HCT116 (cell line): ENCODE measurements at regions not wholly inside any gene's neighbourhood (a gene's known extent, or its start where the extent isn't known, plus 50 kb on each side); places are given as distances from the start of the nearest gene placed in this dataset.

Experiments
- ATAC-seq: fragments of 200-7000 bp; cut with Tn5 transposase; 2 replicates; pipeline ENCODE4 v1.9.1; 2020; ENCODE audit warnings: mild to moderate bottlenecking, moderate library complexity
- BruUV-seq: library from RNA; stranded (reverse); fragments of 400-500 nt; replicated peaks from 2 replicates; lab custom pipeline; 2021; lab: Mats Ljungman, UMichigan
- CTCF ChIA-PET: fragments of 300-600 bp; sonication (Branson Sonifier 250); formaldehyde crosslinking; loops from one replicate; lab custom pipeline; 2021; ENCODE audit warnings: antibody characterized with exemption; lab: Charles Lee
- POLR2A ChIA-PET: fragments of 300-600, 350-600 bp; sonication (Branson Sonifier 250); formaldehyde crosslinking; loops from one replicate; lab custom pipeline; 2021; ENCODE audit warnings: antibody characterized with exemption; lab: Charles Lee
- RAD21 ChIA-PET, 2 experiments: fragments of 300-600 bp; sonication (Branson Sonifier 250); formaldehyde crosslinking; loops; one replicate each; lab custom pipeline; 2023; ENCODE audit warnings: low total read pairs in 2 of 2; ENCODE audit not compliant: uncharacterized antibody in 2 of 2, unreplicated experiment in 2 of 2, low non-redundant PET in 1 of 2; lab: Charles Lee
- DNase-seq: peaks from one replicate; pipeline ENCODE4 v3.0.0-alpha.2; 2010; ENCODE audit warnings: low read depth, low spot score
- H2AFZ ChIP-seq: fragments of 200-600 bp; shearing (Covaris generic), sonication (generic); 2 replicates; pipeline ENCODE4 v1.6.1; 2017; ENCODE audit warnings: low read depth, mixed run types, mixed read lengths, antibody characterized with exemption, low read length; ENCODE audit not compliant: poor library complexity, severe bottlenecking
- H3K27ac ChIP-seq: 2 replicates; pipeline ENCODE4 v1.5.1; 2012; ENCODE audit warnings: low read depth, low read length
- H3K27me3 ChIP-seq: fragments of 200-600 bp; sonication (generic); 2 replicates; pipeline ENCODE4 v1.6.1; 2016; ENCODE audit warnings: mixed run types, low read length, mixed read lengths; ENCODE audit not compliant: insufficient read depth
- H3K36me3 ChIP-seq, 2 experiments: fragments of 200-500 bp in 1 of 2; fragments of 200-600 bp in 1 of 2; sonication (Bioruptor generic) in 1 of 2; sonication (generic) in 1 of 2; 2 replicates each; pipeline versions ENCODE4 v1.5.1 to v1.6.1; 2014 to 2016; ENCODE audit warnings: low read length in 2 of 2, inconsistent platforms in 1 of 2, mixed read lengths in 1 of 2, mixed run types in 1 of 2; ENCODE audit not compliant: insufficient read depth in 2 of 2, control insufficient read depth in 1 of 2
- H3K4me1 ChIP-seq, 2 experiments: fragments of 200-600 bp in 1 of 2; sonication (generic) in 1 of 2; 2 replicates each; pipeline versions ENCODE4 v1.5.1 to v1.6.1; 2012 to 2017; ENCODE audit warnings: low read length in 2 of 2, inconsistent platforms in 1 of 2, mild to moderate bottlenecking in 1 of 2, mixed read lengths in 1 of 2, mixed run types in 1 of 2, moderate library complexity in 1 of 2; ENCODE audit not compliant: insufficient read depth in 2 of 2, control insufficient read depth in 1 of 2
- H3K4me2 ChIP-seq: fragments of 200-600 bp; sonication (generic); 2 replicates; pipeline ENCODE4 v1.6.1; 2017; ENCODE audit warnings: mixed run types, low read length, mixed read lengths
- H3K4me3 ChIP-seq, 2 experiments: fragments of 200-600 bp in 1 of 2; sonication (generic) in 1 of 2; replicated peaks in 1 of 2; 2 replicates each; pipeline ENCODE4 v1.5.1; 2011 to 2016; ENCODE audit warnings: low read length in 2 of 2, control low read depth in 1 of 2, low read depth in 1 of 2, mild to moderate bottlenecking in 1 of 2, mixed read lengths in 1 of 2, mixed run types in 1 of 2
- H3K79me2 ChIP-seq: fragments of 200-600 bp; sonication (generic); 2 replicates; pipeline ENCODE4 v1.6.1; 2017; ENCODE audit warnings: mild to moderate bottlenecking, mixed run types, low read length, moderate library complexity, mixed read lengths; ENCODE audit not compliant: insufficient read depth
- H3K9ac ChIP-seq: fragments of 200-600 bp; sonication (generic); 2 replicates; pipeline ENCODE4 v1.6.1; 2016; ENCODE audit warnings: low read length, mixed read lengths
- H3K9me2 ChIP-seq: fragments of 200-600 bp; sonication (generic), shearing (Covaris generic); 2 replicates; pipeline ENCODE4 v1.6.1; 2017; ENCODE audit warnings: mixed run types, mild to moderate bottlenecking, moderate library complexity; ENCODE audit not compliant: insufficient read depth
- H3K9me3 ChIP-seq, 2 experiments: fragments of 200-500 bp in 1 of 2; fragments of 200-600 bp in 1 of 2; sonication (Bioruptor generic) in 1 of 2; sonication (generic) in 1 of 2; 2 replicates each; pipeline ENCODE4 v1.6.1; 2014 to 2017; ENCODE audit warnings: low read length in 2 of 2, mixed read lengths in 2 of 2, inconsistent platforms in 1 of 2, low read depth in 1 of 2, mild to moderate bottlenecking in 1 of 2, mixed run types in 1 of 2, moderate library complexity in 1 of 2; ENCODE audit not compliant: control insufficient read depth in 1 of 2, insufficient read depth in 1 of 2
- H4K20me1 ChIP-seq: fragments of 200-600 bp; sonication (generic), shearing (Covaris generic); 2 replicates; pipeline ENCODE4 v1.6.1; 2017; ENCODE audit warnings: mixed run types, mild to moderate bottlenecking, moderate library complexity; ENCODE audit not compliant: insufficient read depth
- POLR2AphosphoS5 ChIP-seq: IDR thresholded peaks from 2 replicates; pipeline ENCODE4 v1.6.1; 2011; ENCODE audit warnings: mild to moderate bottlenecking, low read depth, low read length, moderate library complexity
- RAD21 ChIP-seq: IDR thresholded peaks from 2 replicates; pipeline ENCODE4 v1.6.1; 2012; ENCODE audit warnings: low read depth, mild to moderate bottlenecking
- SIN3A ChIP-seq: IDR thresholded peaks from 2 replicates; pipeline ENCODE4 v1.6.1; 2012; ENCODE audit warnings: low read depth
- SRF ChIP-seq: IDR thresholded peaks from 2 replicates; pipeline ENCODE4 v1.6.1; 2012; ENCODE audit warnings: low read depth
- YY1 ChIP-seq: IDR thresholded peaks from 2 replicates; pipeline ENCODE4 v1.6.1; 2011; ENCODE audit warnings: low read length, low read depth, moderate library complexity, mild to moderate bottlenecking; ENCODE audit not compliant: insufficient replicate concordance; ENCODE audit errors: extremely low read depth
- ZFX ChIP-seq: fragments of 450-650 bp; IDR thresholded peaks from 2 replicates; pipeline ENCODE4 v1.6.1; 2017
- intact Hi-C: fragments of 100-400 bp; cut with micrococcal nuclease; formaldehyde crosslinking; loops from 2 replicates; pipeline ENCODE4 v1.10.0; 2022
- TF ChIP-seq, protein P1 (sequence below): IDR thresholded peaks from 2 replicates; pipeline ENCODE4 v1.6.1; 2012
- TF ChIP-seq, protein P2 (sequence below), 3 experiments: fragments of 200-600 bp in 1 of 3; sonication (generic) in 1 of 3; IDR thresholded peaks in 2 of 3; conservative IDR thresholded peaks in 1 of 3; 2 replicates each; pipeline ENCODE4 v1.5.1; 2012 to 2017; ENCODE audit warnings: low read depth in 2 of 3, low read length in 2 of 3, antibody characterized with exemption in 1 of 3, borderline replicate concordance in 1 of 3, control low read depth in 1 of 3, mild to moderate bottlenecking in 1 of 3, mixed read lengths in 1 of 3, mixed run types in 1 of 3, moderate library complexity in 1 of 3; ENCODE audit not compliant: insufficient read depth in 1 of 3

DNA sequence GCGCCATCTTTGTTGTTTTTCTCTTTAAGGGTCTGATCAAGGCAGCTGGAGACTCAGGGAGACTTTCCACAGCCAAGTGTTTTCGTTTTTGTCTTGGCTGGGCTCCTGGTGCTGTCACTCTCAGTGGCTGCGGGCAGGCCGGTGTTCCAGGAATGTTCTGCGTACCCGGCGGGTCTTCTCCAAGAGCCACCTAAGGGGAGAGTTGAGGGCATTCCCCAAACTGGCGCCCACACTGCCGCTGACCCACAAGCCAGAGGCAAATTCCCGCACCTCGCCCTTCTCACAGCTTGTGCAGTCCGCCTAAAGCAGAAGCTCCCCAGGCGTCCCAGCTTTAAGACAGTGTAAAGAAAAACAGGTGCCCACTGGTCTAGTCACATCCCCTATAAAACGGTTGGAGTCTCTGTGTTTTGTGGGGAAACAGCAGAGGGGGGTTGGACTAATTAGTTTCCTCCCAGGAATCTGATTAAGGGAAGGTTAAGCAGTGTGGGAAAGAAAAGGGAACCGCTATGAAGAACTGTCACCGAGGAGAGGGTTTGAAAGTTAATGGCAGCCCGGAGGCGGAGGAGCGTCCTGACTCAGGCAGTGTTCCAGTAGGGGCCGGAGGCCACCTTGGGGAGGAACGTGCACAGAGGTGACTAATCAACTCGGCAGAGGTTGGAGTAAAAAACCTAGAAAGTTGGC, 224.5 kb downstream of the SLC4A3 start:
- Histone ChIP-seq H2AFZ (no peak overlapping the region), H3K27ac (no peak overlapping the region)
- CTCF ChIA-PET, result interaction anchor here (0.6 kb wide), 1 partner anchor 10 kb away, joined by 3 read pairs; no protein-coding TSS in a partner anchor

More for the DNA sequence above, 224.5 kb downstream of the SLC4A3 start:
- H3K79me2 ChIP-seq, result no peaks in the 10 kb centered on the region
- DNase-seq, result no peak
- H3K9ac ChIP-seq, result no peak overlapping the region
- H3K4me1 ChIP-seq, result peaks cover 0 to 7% of the 10 kb centered on the region in 2 experiments; a peak in 1 of 4 replicates
- H3K9me3 ChIP-seq, result no peaks in the 10 kb centered on the region
- TF ChIP-seq, protein P1, sequence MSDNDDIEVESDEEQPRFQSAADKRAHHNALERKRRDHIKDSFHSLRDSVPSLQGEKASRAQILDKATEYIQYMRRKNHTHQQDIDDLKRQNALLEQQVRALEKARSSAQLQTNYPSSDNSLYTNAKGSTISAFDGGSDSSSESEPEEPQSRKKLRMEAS, result no peak
- TF ChIP-seq YY1 (no peak), RAD21 (no peak), ZFX (no peak), SRF (no peak), POLR2AphosphoS5 (no peak), SIN3A (no peak)
- TF ChIP-seq, protein P2, sequence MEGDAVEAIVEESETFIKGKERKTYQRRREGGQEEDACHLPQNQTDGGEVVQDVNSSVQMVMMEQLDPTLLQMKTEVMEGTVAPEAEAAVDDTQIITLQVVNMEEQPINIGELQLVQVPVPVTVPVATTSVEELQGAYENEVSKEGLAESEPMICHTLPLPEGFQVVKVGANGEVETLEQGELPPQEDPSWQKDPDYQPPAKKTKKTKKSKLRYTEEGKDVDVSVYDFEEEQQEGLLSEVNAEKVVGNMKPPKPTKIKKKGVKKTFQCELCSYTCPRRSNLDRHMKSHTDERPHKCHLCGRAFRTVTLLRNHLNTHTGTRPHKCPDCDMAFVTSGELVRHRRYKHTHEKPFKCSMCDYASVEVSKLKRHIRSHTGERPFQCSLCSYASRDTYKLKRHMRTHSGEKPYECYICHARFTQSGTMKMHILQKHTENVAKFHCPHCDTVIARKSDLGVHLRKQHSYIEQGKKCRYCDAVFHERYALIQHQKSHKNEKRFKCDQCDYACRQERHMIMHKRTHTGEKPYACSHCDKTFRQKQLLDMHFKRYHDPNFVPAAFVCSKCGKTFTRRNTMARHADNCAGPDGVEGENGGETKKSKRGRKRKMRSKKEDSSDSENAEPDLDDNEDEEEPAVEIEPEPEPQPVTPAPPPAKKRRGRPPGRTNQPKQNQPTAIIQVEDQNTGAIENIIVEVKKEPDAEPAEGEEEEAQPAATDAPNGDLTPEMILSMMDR (IDR thresholded peaks at IDR 0.05 in 2 of 3, conservative IDR thresholded peaks at IDR 0.05 in 1 of 3; ENCODE audit: borderline replicate concordance in 1 of 3, insufficient read depth in 1 of 3, low read depth in 2 of 3, low read length in 2 of 3), result no peak
- H3K4me3 ChIP-seq, result no peak overlapping the region
- peaks cover 10 to 13% of the 10 kb centered on the region in 2 experiments; a peak in 3 of 4 replicates for H3K36me3 ChIP-seq
- no peaks in the 10 kb centered on the region for H3K9me2 ChIP-seq
- ChIA-PET RAD21 (no interaction called here), POLR2A (no interaction called here)
- H3K27me3 ChIP-seq, result no peaks in the 10 kb centered on the region
- BruUV-seq, result no TSS peak
- no peaks in the 10 kb centered on the region for H4K20me1 ChIP-seq
- intact Hi-C loops, result no loop called here
- H3K4me2 ChIP-seq, result no peak overlapping the region
- peak; percentile 34 for ATAC-seq
